ENCODE measurements at regions not wholly inside any gene's neighbourhood (a gene's known extent, or its start where the extent isn't known, plus 50 kb on each side); places are given as distances from the start of the nearest gene placed in this dataset.
"Not testable (repeated sequence)": the region's sequence is repeated elsewhere in the genome, so short reads cannot be mapped to it uniquely, and the experiment has no call there.

DNA sequence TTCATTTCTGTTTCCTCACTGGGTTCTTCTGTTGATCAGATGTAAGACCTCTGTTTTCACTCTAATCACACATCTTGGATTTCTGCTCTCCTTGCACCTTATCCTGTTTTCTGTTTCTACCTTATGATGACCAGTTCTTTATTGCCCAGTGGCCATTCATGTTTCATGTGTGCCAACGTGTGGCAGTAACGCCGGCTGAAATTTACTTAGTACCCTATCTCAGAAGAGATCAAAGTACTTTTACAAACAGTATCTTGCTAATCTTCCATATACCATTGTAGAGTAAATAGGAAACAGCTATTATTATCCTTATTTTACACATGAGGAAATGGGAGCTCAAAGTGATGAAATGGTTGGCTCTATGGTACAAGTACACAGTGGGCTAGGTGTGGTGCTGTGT is 74.0 kb downstream of the GATA3 start:
- DNase-seq (ENCODE audit: low read depth): no peak

DNA sequence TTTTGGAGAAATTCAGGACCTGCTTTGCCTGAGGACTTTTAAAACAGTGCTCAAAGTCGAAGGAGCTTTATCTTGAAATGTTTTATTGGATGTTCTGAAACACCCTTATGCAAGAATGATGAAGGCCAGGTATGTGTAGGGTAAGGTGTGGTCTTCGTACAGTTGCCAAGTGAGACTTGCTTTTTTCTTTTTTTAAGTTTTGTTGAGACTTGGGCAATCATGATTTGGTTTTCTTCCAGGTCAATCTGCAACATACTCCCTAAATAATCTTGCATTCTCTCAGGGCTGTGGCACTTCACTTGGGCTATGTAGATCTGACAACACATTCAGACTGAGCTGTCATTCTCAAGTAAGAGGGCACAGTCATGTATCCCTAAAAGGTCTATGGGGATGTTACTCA is 75.0 kb downstream of the GATA3 start:
- DNase-seq (ENCODE audit: low read depth): no peak

DNA sequence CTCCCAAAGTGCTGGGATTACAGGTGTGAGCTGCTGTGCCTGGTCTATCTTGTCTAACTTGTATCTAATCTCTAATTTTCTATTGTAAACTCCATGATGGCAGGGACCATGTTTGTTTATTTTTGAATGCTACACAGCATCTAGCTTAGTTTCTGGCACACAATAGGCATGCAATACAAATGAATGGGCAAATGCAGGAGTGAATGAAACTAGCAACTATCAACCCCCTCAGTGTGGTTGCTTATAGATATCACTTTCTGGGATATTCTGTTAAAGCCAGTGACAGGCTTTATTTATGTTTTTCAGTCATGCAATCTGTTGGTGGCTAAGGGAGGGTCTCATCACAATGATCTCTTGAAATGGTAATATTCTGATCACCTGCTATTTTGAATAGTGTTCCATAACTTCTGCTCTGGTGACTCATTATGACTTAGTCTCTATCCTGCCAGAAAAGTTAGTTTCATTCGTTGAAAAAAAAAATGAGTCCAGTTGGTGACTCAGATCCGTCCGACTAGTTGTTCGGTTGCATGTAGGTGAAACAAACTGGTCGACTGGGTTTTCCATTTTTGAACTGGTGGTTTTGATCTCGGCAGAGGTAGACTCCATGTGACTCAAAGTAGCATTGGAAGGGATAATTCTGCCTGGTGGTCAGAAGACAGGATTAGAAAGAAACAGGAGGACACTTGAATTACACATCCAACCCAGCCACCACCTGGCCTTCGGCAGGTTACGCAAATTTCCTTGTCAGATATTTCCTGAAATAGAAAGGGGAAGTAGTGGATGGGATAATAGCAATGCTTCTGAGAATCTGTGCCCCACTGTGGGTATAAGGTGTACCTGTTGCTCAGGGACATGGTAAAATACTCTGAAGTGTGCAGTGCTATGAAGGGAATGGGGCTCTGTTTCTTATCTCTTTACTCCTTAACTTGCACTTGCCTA is 76.8 kb downstream of the GATA3 start:
- DNase-seq (ENCODE audit: low read depth): no peak

DNA sequence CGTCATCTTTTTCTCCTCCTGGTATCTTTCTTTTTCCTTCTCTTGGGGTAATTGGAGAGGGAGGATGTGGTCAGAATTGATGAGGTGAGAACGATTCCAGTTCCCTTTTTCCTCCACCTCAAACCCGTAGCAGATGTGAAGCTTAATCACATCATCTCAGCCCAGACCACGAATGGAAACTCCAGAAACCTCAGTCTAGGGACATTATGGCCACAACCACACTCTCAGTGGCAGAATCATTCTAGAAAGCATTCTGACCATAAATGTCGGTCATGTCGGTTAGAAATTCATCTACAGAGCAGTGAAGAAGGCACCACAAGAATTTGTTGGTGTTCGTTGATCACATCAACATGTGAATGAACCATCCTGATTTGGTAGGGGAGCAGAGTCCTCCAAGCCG is 78.7 kb downstream of the GATA3 start:
- no peak for DNase-seq (ENCODE audit: low read depth)

DNA sequence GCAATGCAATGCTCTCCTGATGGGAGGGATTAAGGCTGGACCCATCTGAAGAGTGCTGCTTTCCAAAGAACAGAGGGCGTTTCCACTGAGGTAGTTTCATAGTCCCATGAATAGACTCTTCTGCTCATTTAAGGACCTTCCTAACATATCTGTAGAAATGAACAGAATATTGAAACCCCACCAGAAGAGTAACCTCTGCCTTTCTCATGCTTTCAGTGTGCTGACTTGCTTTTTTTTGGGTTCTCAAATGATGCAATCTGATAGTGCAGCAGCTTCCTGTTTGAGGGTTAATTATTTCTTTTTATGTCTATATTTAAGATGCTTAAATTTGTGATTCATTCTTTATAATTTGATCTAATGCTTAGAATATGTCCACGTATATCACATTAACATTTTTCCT is 82.2 kb downstream of the GATA3 start:
- no peak for DNase-seq (ENCODE audit: low read depth)

DNA sequence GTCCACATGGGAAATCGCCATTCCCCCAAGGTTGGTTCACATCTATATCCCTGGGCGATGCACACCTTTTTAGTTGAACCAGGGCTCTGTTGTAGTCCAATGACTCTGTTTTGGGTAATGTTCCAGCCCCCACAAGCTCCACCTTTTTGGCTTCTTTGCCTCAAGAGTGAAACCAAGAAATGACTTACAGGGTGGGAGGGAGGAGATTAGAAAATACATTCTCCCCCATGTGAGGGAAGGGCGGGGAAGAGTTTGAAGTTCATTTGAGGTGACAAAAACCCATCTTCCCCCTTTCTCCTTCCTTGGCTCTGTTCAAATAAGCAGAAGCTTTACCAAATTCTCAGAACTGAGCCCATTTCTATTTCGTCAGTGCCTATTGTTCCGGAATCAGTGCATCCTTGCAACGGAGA is 82.8 kb downstream of the GATA3 start:
- no peak for DNase-seq (ENCODE audit: low read depth)

DNA sequence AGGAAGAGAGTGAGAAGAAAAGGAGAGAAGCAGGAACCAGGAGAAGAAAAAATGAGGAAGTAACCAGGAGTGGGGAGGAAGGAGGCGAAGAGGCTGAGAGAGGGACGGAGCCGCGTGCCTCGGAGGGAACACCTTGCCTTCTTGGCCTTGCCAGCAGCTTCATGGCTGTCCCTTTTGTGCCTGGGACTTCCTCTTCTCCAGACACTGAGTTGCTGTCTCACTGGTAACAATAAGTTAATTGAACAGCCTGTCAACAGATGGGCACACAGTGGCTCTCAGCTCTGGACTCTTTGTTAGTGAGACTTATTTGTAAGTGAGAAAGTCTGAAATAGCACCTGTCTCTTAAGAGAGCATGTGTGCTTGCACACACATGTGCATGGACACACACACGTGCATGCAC is 83.2 kb downstream of the GATA3 start:
- no peak for DNase-seq (ENCODE audit: low read depth)

DNA sequence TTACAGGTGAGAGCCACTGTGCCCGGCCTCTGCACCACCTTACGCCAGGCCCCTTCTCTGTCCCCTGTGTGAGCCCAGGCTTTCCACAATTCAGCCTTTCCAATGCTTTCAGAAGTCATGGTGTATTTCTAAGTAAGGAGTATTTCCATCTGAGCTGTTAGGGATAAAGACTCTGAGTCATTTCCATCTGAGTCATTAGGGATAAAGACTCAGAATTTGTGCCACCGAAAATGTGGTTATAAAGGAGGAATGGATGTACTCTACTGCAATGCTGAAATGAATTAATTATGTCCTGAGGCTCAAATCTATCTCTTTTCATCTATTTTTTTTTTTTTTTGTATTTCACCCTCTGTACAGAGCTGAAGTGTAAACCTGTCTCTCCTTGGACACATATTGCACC is 84.0 kb downstream of the GATA3 start:
- no peak for DNase-seq (ENCODE audit: low read depth)

DNA sequence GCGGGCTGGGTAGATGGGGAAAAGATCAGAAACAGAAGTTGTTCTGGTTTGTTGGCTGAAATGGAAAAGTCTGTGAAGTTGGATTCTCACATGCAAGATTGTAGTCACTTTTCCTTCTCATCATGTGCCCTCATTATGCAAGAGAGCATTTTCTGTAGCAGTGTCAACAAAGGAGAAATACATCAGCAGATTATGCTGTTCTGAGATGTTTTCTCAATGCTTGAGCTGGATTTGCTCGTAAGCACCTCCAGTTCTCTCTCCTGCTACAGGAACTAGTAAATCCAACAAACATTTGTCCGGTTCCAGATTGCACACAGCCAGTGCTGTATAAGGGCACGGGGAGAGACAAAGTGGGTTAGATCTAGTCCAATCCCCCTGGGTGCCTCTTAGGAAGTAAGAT is 90.0 kb downstream of the GATA3 start:
- no peak for DNase-seq (ENCODE audit: low read depth)

DNA sequence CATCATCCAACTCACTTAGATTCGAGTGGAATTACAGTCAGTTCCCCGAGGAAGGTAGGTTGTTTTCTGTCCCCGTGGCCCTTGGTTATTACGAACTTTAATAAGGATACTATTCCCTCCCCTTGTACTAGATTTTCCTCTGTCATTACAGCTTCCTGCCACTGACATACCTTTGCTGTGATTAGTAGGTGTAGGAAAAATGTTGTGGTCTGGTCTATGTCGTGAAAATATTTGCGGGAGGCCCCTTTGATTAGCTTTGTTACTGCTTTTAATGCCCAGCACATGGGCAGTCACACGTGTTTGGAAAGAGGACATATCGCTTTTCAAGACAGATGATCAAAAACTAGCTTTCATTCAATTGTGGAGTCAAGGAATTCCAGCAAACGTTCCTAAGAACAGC is 92.2 kb downstream of the GATA3 start:
- DNase-seq (ENCODE audit: low read depth): no peak

DNA sequence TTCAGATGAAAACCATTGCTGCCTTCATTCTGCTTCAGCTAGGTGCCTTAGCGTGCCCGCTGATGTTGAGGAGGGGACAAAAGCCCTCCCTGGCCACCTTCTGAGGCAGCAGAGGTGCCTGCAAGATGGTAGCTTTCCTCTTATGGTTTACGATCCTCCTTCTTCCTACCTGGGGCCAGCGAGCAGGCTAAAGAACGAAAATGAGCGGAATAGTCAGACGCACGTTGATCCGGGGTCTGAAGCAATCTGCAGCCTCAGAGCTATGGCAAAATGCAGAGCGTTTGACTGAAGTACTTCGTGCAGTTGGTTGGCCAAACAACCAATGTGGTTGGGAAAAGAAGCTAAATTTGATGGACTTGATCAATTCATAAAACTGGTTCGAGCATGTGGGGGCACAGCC is 95.5 kb downstream of the GATA3 start:
- DNase-seq (ENCODE audit: low read depth): no peak

DNA sequence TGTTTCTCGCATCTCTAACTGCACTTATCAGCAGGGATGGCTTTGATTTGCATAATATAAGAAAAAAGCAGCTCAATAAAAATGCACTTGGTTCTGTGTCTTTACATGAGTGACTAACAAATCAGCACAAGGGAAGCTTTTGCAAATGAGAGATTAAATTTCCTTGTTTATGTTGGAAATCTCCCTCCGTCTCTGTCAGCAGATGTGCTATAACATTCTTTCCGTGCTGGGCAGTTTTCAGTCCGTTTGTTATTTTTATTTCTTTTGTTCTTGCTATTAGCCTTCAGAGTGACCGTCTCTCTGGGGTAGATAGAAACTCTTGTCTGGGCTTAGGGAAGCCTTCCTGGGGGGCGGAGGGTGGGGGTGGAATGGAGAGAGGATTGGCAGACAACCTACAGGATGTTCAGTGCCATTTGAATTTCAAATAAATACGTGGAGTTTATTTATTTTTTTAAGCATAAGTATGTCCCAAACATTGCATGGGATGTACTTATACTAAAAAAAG is 96.0 kb downstream of the GATA3 start:
- no peak for DNase-seq (ENCODE audit: low read depth)

DNA sequence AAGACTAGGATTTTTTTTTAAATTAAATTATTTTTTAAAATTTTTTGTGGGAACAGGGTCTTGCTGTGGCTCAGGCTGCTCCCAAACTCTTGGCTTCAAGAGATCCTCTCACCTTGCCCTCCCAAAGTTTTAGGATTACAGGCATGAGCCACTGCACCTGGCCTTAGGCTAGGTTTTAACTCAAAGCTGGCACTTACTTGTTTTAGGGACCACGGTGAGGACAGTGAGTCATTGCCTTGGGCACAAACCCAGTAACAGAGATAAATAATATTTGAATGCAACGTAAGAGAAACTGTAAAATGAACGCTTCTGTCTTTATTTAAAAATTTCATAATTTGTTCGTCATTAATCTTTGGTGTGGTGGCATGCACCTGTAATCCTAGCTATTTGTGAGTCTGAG is 96.6 kb downstream of the GATA3 start:
- DNase-seq (ENCODE audit: low read depth): no peak

DNA sequence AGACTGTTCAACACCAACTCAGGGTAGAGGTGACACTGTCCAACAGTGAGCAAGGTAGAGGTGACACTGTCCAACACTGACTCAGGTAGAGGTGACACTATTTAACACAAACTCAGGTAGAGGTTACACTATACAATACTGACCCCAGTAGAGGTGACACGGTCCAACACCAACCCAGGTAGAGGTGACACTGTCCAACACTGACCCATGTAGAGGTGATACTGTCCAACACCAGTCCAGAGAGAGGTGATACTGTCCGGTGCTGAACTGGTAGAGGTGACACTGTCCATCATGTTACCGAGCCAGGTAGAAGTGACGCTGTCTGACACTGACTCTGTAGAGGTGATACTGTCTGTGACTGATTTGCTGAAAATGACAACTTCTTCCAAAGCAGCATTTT is 102.4 kb downstream of the GATA3 start:
- no peak for DNase-seq (ENCODE audit: low read depth)

DNA sequence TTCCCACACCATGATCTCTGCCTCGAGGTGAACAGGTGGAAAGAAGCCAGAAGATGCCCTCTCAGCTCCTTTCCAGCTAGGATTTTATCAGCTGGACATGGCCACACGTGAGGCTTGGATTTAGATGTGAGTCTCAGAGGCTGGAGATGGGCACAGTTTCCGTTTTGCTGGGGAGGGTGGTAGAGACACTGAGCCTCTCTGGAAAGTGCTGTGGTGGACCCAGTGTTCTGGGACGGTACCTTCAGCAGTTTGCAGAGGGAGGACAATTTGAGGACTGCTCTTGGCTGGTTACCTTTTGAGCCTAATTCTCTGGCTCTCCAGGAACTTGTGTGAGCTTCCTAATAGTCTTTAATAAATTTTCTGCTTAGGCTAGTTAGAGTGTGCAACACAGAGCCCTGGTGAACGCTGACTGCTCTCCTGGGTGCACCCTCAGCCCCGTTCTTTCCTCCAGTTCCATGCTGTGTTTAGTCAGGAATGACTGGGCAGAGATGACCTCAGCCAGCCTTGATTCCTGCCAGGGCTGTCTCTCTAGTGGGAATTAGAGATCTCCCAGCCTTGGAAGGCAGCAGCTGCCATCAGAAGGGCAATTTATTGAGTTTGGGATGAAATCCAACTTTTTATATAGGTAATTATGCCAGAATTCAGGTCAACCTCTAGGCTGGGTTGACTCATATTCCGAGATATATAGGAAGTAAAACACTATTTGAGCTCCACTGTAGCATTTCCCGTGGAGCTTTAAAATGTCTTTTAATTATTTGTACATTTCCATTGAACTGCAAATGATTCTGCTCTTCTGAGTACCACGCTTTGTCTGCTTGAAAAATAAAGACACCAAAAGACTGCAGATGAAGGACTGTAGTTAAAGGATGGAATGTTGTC is 103.9 kb downstream of the GATA3 start:
- no peak for DNase-seq (ENCODE audit: low read depth)

DNA sequence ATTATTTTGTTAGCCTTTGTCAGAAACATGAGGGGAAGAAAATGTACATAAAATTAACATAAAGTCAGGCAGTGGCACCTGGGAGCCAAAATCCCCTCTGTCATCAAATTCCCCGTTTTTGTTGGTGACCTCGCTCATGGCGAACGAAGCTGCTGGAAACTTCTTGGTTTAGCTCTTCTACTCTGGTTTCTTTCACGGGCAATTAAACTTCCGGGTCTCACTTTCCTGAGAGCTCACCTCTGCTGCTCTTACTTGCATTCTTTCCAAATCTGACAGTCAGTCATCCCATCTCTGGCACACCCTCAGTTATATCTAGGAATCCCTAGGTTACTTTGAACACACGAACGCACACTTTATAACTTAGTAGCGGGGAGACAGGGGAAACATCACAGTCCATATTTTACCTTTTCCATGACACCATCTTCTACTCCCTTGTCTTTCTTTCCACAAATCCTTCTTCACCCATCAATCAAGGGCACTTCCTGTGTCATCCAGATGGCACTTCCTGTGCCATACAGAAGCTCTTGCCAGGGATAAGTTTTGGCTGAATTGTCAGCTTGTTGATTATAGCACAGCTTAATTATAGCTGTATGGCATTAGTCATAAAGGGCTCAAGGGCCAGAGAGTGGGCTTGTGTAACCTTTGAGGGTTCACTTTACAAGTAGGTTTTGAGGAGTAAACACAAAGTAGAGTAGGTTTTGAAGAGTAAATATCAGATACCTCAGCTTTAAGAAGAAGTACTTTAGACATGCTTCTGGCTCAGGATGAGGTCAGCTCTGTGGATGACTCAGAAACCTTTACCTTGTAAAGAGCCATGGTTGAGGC is 105.1 kb downstream of the GATA3 start:
- DNase-seq (ENCODE audit: low read depth): no peak

DNA sequence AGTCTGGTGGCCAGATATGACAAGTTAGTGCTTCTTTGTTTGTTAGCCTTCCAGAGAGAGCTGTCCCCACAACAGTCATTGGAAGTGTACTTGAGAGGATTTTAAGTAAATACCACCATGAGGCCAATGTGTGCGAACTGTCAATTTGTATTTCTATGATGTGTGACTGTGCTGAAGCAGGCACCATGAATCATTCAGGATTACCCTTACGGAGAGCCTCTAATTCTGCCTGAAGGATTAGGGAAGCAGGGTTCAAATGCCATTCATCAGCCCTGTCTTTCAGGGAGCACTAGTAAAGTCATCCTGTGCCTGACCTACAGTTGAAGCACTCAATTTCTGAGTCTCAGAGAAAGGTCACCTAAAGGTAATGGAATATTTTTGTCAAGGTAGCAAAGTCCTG is 109.3 kb downstream of the GATA3 start:
- no peak for DNase-seq (ENCODE audit: low read depth)

DNA sequence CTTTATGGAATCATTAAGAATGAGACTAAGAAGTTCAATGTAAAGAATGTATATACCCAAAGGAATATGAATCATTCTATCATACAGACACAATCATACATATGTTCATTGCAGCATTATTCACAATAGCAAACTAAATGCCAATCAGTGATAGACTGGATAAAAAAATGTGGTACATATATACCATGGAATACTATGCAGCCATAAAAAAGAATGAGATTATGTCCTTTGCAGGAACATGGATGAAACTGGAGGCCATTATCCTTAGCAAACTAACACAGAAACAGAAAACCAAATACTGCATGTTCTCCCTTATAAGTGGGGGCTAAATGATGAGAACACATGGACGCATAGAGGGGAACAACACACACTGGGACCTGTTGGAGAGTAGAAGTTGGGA is 110.2 kb downstream of the GATA3 start:
- not testable (repeated sequence) for DNase-seq (ENCODE audit: low read depth)

DNA sequence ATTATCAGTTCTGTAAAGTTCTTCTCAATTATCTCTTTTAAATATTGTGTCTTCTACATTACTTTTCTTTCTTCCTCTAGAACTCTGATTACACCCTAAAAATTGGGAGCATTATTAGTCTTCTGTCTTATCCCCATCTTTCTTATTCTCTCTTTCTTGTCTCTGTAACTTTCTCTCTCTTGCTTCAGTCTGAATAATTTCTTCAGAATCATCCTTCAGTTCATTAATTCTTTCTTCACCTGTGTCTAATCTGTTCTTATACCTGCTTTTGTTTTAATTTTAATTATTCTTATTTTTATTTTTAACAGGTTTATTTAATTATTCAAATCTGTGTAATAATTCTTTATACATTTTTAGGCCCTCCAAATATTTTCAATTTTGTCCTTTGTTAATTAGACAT is 114.3 kb downstream of the GATA3 start:
- DNase-seq (ENCODE audit: low read depth): no peak

DNA sequence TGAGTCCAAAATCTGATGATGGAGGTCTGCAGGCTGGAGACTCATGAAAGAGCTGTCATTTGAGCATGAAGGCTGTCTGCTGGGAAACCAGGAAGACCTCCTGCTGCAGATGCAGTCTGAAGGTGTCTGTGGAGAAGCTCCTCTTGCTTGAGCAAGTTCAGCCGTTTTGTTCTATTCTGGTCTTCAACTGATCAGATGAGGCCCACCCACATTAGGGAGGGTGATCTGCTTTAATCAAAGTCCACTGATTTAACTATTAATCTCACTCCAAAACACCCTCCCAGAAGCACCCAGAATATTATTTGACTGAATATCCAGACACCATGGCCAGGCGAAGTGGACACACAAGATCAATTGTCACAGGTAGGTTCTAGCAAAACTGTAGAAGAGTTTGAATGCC is 116.5 kb downstream of the GATA3 start:
- no peak for DNase-seq (ENCODE audit: low read depth)

DNA sequence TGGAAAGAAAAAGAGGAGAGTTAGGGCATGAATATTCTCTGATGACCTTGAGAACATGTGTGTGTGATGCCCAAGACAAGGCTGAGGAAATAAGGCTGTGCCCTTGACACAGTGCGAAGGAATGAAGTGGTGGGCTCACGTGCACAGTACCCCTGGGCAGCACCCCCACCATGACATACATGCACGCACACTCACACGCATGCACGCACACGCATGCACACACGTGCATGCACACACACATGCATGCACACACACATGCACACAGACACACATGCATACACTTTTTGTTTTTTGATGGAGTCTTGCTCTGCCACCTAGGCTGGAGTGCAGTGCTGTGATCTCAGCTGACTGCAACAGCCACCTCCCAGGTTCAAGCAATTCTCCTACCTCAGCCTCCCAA is 118.1 kb downstream of the GATA3 start:
- DNase-seq (ENCODE audit: low read depth): no peak

DNA sequence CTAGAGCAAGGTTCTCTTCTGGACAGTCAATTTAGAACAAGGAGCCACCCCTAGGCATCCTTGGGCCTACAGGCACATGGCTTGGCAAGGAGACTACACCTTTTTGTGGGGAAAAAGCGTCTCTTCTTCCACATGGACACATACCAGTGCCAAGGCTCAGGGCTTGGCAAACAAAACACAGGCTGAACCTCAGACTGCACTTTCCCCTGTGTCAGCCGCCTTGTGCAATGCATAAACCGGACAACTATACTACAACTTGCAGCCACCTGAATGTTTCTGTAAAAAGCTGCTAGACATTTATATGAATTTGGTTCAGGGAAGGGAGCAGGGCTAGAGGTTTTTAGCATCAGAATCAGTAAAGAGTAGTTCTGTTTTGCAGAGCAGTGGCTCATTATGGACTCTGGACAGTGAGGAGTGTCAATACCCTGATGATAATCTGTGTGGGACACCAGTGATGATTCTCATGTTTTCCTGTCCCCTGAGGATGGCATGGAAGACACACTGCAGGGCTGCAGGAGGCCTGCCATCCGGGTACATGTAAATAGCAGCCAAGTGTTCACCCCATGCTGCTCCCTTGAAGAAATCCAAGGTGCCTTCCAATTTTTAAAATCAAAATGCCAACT is 118.9 kb downstream of the GATA3 start:
- no peak for DNase-seq (ENCODE audit: low read depth)
